GM13977 (cell line): ENCODE measurements at regions not wholly inside any gene's neighbourhood (a gene's known extent, or its start where the extent isn't known, plus 50 kb on each side); places are given as distances from the start of the nearest gene placed in this dataset.

Experiments
- DNase-seq: peaks from one replicate; pipeline ENCODE4 v3.0.0; 2012; ENCODE audit warnings: low spot score
- CTCF ChIP-seq: IDR thresholded peaks from 2 replicates; pipeline ENCODE4 v1.5.1; 2012; ENCODE audit warnings: mild to moderate bottlenecking, control low read depth; ENCODE audit not compliant: insufficient read depth; ENCODE audit errors: extremely low read depth, missing control alignments
- in situ Hi-C: fragments of 300-500 bp; cut with MboI; formaldehyde crosslinking; loops from one replicate; pipeline ENCODE4 v1.12.0; 2022; ENCODE audit warnings: low sequenced_read_pairs, low pct_unique_long_range_greater_than_20kb, mixed read lengths, inconsistent platforms; ENCODE audit not compliant: unreplicated experiment

- no peak for DNase-seq
- in situ Hi-C loops, result no loop called here
- no peak for TF ChIP-seq CTCF
Observed at GRCh38 chr3:127454968-127455367, 135.6 kb downstream of the TPRA1 start.

GRCh38 chr3:127454051-127454450 lies 136.5 kb downstream of the TPRA1 start:
- TF ChIP-seq CTCF, result no peak
- DNase-seq, result no peak
- in situ Hi-C loops, result no loop called here

- no peak for DNase-seq
- in situ Hi-C loops, result no loop called here
- no peak for TF ChIP-seq CTCF
Observed at GRCh38 chr3:127452321-127452821, 138.2 kb downstream of the TPRA1 start.

GRCh38 chr3:127451321-127451720 lies 139.2 kb downstream of the TPRA1 start:
- in situ Hi-C loops, result no loop called here
- no peak for TF ChIP-seq CTCF
- DNase-seq, result no peak

GRCh38 chr3:127450331-127450730 lies 140.2 kb downstream of the TPRA1 start:
- no peak for DNase-seq
- no peak for TF ChIP-seq CTCF
- in situ Hi-C loops, result no loop called here

- in situ Hi-C loops, result no loop called here
- no peak for TF ChIP-seq CTCF
- no peak for DNase-seq
Observed at GRCh38 chr3:127449486-127450212, 140.9 kb downstream of the TPRA1 start.
